ENCODE measurements at regions not wholly inside any gene's neighbourhood (a gene's known extent, or its start where the extent isn't known, plus 50 kb on each side); places are given as distances from the start of the nearest gene placed in this dataset.

DNA sequence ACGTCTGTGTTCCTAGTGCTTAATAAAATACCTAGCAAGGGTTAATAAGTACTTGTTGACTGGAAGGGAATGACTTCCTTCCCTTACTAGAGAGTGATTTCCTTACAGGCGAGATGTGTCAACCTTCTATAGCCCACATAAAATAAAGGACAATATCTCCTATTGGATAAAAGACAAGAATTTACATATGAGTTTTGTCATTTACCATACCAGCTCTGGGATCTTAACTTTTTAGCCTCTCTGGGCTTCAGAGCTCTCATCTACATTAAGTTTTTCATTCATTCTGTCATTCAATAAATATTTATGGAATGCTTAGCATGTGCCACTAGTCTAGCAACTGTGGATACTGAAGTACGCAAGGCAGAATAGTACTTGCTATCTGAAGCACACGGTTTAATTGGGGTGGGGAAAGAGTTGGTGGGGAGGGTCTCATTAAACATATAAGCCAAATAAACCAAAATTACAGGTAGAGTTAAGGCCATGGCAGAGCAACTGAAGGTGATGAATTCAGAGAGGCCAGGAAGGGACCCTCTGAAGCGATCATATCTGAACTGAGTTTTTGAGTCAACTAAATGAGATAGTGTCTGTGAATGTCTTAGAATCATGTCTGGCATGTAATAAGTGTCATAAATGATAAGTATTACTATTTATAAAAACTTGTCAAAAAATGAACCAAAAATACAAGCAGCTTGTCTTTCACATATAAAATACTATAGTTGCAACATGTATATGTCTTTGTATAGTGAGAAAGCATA is 91.6 kb upstream of the BMP2K start:
- Histone ChIP-seq H3K27ac (no peak overlapping the region), H3K9me3 (no peaks in the 10 kb centered on the region), H3K4me1 (peaks cover 0 to 2% (median 0%) of the 10 kb centered on the region in 3 donors), H3K4me3 (no peak overlapping the region), H3K36me3 (no peaks in the 10 kb centered on the region), H3K27me3 (no peaks in the 10 kb centered on the region)
- 62 to 66% methylated on average over 5 of the region's 5 CpGs for WGBS, 2 donors
- TF ChIP-seq, protein P1, sequence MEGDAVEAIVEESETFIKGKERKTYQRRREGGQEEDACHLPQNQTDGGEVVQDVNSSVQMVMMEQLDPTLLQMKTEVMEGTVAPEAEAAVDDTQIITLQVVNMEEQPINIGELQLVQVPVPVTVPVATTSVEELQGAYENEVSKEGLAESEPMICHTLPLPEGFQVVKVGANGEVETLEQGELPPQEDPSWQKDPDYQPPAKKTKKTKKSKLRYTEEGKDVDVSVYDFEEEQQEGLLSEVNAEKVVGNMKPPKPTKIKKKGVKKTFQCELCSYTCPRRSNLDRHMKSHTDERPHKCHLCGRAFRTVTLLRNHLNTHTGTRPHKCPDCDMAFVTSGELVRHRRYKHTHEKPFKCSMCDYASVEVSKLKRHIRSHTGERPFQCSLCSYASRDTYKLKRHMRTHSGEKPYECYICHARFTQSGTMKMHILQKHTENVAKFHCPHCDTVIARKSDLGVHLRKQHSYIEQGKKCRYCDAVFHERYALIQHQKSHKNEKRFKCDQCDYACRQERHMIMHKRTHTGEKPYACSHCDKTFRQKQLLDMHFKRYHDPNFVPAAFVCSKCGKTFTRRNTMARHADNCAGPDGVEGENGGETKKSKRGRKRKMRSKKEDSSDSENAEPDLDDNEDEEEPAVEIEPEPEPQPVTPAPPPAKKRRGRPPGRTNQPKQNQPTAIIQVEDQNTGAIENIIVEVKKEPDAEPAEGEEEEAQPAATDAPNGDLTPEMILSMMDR (IDR thresholded peaks at IDR 0.05), result no peak
- no peak for TF ChIP-seq POLR2A (IDR thresholded peaks at IDR 0.05)
- DNase-seq, result no peak
- intact Hi-C loops (cut with DNase I), result no loop called here

DNA sequence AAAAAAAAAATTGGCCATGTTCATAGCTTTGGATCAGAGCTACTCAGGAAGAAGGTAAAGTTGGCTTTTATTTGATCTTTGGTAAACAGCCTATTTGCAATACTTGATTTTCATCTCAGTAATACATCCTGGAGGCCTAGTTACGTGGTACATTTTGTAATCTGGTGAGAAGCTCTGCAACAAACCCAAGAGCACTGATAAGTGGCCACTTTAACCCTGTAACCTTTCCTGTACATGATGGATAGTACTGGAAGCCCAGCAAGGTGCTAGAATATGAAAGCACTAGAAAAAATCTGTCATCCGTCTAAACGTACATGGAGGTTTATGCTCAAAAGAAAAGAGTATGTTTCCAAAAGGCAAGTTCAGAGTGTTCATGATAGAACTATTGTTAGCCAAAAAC is 88.3 kb upstream of the BMP2K start:
- intact Hi-C loops (cut with DNase I), result no loop called here
- 66 to 76% methylated on average over 3 of the region's 3 CpGs for WGBS, 2 donors
- no peak overlapping the region for H3K27ac ChIP-seq
- H3K36me3 ChIP-seq, result no peaks in the 10 kb centered on the region
- peaks cover 0 to 5% (median 0%) of the 10 kb centered on the region in 3 donors for H3K4me1 ChIP-seq
- H3K27me3 ChIP-seq, result no peaks in the 10 kb centered on the region
- DNase-seq, result no peak
- H3K4me3 ChIP-seq, result no peak overlapping the region
- H3K9me3 ChIP-seq, result no peaks in the 10 kb centered on the region
- TF ChIP-seq POLR2A (IDR thresholded peaks at IDR 0.05), result no peak
- TF ChIP-seq, protein P1 (IDR thresholded peaks at IDR 0.05), result no peak

DNA sequence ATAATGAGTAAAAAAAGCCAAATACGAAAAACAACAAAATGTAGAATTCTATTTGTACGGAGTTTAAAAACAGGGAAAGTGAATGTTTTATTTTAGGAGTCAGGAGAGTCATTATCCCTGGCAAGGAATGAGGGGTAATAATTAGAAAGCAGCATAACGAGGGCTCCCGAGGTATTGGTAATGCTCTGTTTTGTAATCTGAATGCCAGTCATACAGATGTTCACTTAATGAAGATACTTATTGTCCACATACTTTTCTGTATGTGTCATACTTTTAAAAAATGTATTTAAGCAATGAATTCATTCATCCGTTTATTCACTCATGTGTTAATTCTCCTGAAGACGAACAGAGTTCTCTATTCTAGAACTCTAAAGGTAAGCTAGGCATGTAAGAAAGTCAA is 87.8 kb upstream of the BMP2K start:
- H3K27ac ChIP-seq, result no peak overlapping the region
- intact Hi-C loops (cut with DNase I), result no loop called here
- 53 to 67% methylated on average over 6 of the region's 6 CpGs for WGBS, 2 donors
- H3K27me3 ChIP-seq, result no peaks in the 10 kb centered on the region
- H3K36me3 ChIP-seq, result no peaks in the 10 kb centered on the region
- no peak for DNase-seq
- no peaks in the 10 kb centered on the region for H3K9me3 ChIP-seq
- no peak overlapping the region for H3K4me3 ChIP-seq
- H3K4me1 ChIP-seq, result peaks cover 0 to 5% (median 0%) of the 10 kb centered on the region in 3 donors
- TF ChIP-seq, protein P1 (IDR thresholded peaks at IDR 0.05), result no peak
- TF ChIP-seq POLR2A (IDR thresholded peaks at IDR 0.05), result no peak

DNA sequence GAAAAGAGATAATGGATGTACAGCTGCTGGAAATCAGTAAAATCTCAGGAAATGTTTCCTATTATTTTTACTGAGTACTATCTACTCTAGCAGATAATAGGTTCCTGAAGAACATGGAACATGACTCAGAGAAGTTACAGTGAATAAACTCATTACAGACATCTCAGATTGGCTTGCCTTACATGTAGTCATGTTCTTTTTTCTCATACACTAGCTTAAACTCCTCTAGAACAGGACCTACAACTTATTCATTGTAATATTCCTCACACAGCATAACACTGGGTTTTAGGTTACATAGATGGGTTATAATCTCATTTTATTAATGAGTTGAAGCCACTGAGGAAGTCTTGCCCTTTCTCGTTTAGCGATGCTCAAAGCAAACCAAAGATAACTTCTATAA is 86.9 kb upstream of the BMP2K start:
- H3K9me3 ChIP-seq, result no peaks in the 10 kb centered on the region

DNA sequence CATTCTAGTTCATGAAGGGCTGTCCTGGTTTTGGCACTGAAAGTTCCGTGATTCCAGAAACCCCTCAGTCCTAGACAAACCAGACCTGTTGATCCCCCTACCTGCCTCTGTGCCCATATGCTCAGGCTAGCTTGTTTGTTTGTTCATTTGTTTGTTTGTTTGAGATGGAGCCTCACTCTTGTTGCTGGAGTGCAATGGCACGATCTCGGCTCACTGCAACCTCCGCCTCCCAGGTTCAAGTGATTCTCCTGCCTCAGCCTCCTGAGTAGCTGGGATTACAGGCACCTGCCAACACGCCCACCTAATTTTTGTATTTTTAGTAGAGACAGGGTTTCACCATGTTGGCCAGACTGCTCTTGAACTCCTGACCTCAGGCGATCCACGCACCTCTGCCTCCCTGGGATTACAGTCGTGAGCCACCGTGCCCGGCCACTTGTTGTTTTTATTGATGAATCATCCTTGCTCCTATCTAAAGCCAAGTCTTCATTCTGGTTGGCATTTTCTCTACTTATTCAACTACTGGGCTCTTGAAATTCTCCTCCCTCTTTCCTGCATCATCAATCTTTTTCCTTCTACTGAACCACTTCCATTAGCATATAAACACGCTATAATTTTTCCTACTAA is 86.3 kb upstream of the BMP2K start:
- intact Hi-C loops (cut with DNase I), result no loop called here
- H3K4me3 ChIP-seq, result no peak overlapping the region
- H3K36me3 ChIP-seq, result no peaks in the 10 kb centered on the region
- 63 to 71% methylated on average over 11 of the region's 11 CpGs for WGBS, 2 donors
- TF ChIP-seq, protein P1 (IDR thresholded peaks at IDR 0.05), result no peak
- TF ChIP-seq POLR2A (IDR thresholded peaks at IDR 0.05), result no peak
- H3K9me3 ChIP-seq, result no peaks in the 10 kb centered on the region
- peaks cover 0 to 5% (median 0%) of the 10 kb centered on the region in 3 donors for H3K4me1 ChIP-seq
- no peak for DNase-seq
- H3K27ac ChIP-seq, result peak overlapping the region in 2 of 4 donors; percentile 6 to 29
- no peaks in the 10 kb centered on the region for H3K27me3 ChIP-seq

More for the DNA sequence above, 86.9 kb upstream of the BMP2K start:
- 85 to 92% methylated on average over 2 of the region's 2 CpGs for WGBS, 2 donors
- Histone ChIP-seq H3K27ac (peak overlapping the region in 2 of 4 donors; percentile 6 to 29), H3K4me1 (peaks cover 0 to 5% (median 0%) of the 10 kb centered on the region in 3 donors), H3K36me3 (no peaks in the 10 kb centered on the region), H3K27me3 (no peaks in the 10 kb centered on the region), H3K4me3 (no peak overlapping the region)
- TF ChIP-seq, protein P1 (IDR thresholded peaks at IDR 0.05), result no peak
- no peak for TF ChIP-seq POLR2A (IDR thresholded peaks at IDR 0.05)
- intact Hi-C loops (cut with DNase I), result no loop called here
- no peak for DNase-seq

All from esophagus squamous epithelium (tissue), 5 donors.